WTC11 (cell line): ENCODE measurements at regions not wholly inside any gene's neighbourhood (a gene's known extent, or its start where the extent isn't known, plus 50 kb on each side); places are given as distances from the start of the nearest gene placed in this dataset.

Experiments used
- AFF4 ChIP-seq: sonication (generic); formaldehyde crosslinking; IDR thresholded peaks from 2 replicates; pipeline ENCODE4 v1.8.1; 2023; ENCODE audit warnings: mild to moderate bottlenecking, missing genetic modification reagents, borderline replicate concordance
- E2F4 ChIP-seq: sonication (generic); formaldehyde crosslinking; IDR thresholded peaks from 2 replicates; pipeline ENCODE4 v1.8.1; 2022; ENCODE audit warnings: low read depth, mild to moderate bottlenecking, moderate library complexity, missing genetic modification reagents, borderline replicate concordance
- GABPB1 ChIP-seq: sonication (generic); formaldehyde crosslinking; IDR thresholded peaks from 2 replicates; pipeline ENCODE4 v1.8.1; 2023; ENCODE audit warnings: mild to moderate bottlenecking, missing genetic modification reagents
- IRF2 ChIP-seq: sonication (generic); formaldehyde crosslinking; IDR thresholded peaks from 2 replicates; pipeline ENCODE4 v1.8.0; 2022; ENCODE audit warnings: low read depth, missing genetic modification reagents, borderline replicate concordance
- NR1H2 ChIP-seq: sonication (generic); formaldehyde crosslinking; IDR thresholded peaks from 2 replicates; pipeline ENCODE4 v1.9.0; 2021; ENCODE audit warnings: mild to moderate bottlenecking, moderate library complexity, missing genetic modification reagents
- ZNF317 ChIP-seq: sonication (generic); formaldehyde crosslinking; IDR thresholded peaks from 2 replicates; pipeline ENCODE4 v1.8.1; 2023; ENCODE audit warnings: low read depth, mild to moderate bottlenecking, moderate library complexity, missing genetic modification reagents, borderline replicate concordance
- TF ChIP-seq, protein P1 (sequence below): sonication (generic); formaldehyde crosslinking; IDR thresholded peaks from 2 replicates; pipeline ENCODE4 v1.8.0; 2022; ENCODE audit warnings: mild to moderate bottlenecking, missing genetic modification reagents

DNA sequence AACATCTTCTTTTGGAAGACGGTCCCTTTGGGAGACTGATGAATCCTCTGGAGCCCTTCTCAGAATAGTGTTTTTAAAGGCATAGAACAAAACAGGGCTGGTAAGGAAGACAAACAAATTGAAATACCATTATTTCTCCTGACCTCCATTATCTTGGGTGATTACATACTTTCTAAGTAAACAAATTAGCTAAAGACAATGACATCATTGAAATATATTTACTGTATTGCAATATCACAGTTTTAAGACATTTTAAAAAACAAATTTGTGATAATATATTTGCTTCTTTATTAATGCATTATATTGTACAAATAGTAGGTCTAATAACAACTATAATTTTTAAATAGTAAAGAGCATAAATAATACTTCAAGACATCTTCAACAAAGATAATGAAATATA, 152.2 kb upstream of the CDK1 start:
- TF ChIP-seq NR1H2 (CRISPR knock-in tag), result no peak
- no peak for TF ChIP-seq GABPB1 (CRISPR knock-in tag)
- TF ChIP-seq AFF4 (CRISPR knock-in tag), result no peak
- TF ChIP-seq, protein P1, sequence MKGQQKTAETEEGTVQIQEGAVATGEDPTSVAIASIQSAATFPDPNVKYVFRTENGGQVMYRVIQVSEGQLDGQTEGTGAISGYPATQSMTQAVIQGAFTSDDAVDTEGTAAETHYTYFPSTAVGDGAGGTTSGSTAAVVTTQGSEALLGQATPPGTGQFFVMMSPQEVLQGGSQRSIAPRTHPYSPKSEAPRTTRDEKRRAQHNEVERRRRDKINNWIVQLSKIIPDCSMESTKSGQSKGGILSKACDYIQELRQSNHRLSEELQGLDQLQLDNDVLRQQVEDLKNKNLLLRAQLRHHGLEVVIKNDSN, result no peak
- TF ChIP-seq IRF2 (CRISPR knock-in tag), result no peak
- no peak for TF ChIP-seq ZNF317
- no peak for TF ChIP-seq E2F4 (CRISPR knock-in tag)
